Gastrocnemius medialis (tissue), 4 donors: ENCODE measurements at regions not wholly inside any gene's neighbourhood (a gene's known extent, or its start where the extent isn't known, plus 50 kb on each side); places are given as distances from the start of the nearest gene placed in this dataset.
"Not testable (repeated sequence)": the region's sequence is repeated elsewhere in the genome, so short reads cannot be mapped to it uniquely, and the experiment has no call there.

Experiments used
- ATAC-seq, 2 donors: fragments of 150-250 bp; one replicate each; pipeline ENCODE4 v1.9.1; 2016
- DNase-seq, 2 donors: peaks; one replicate each; pipeline ENCODE4 v3.0.0-alpha.2; 2019
- H3K27ac ChIP-seq, 4 donors: fragments of 200-600 bp; sonication (generic); 1 replicate in 1 of 4; 2 replicates in 3 of 4; pipeline ENCODE4 v1.5.1; 2016 to 2018; ENCODE audit warnings: mild to moderate bottlenecking in 2 of 4, moderate library complexity in 1 of 4
- H3K27me3 ChIP-seq, 3 donors: fragments of 200-600 bp; sonication (generic) in 2 of 3; 1 replicate in 1 of 3; 2 replicates in 2 of 3; pipeline versions ENCODE4 v1.5.1 to v1.6.0; 2016 to 2019; ENCODE audit warnings: mild to moderate bottlenecking in 1 of 3, moderate library complexity in 1 of 3
- H3K36me3 ChIP-seq, 2 donors: fragments of 200-600 bp; sonication (generic) in 1 of 2; one replicate each; pipeline ENCODE4 v1.5.1; 2017 to 2018
- H3K4me1 ChIP-seq, 2 donors: fragments of 200-600 bp; sonication (generic) in 1 of 2; one replicate each; pipeline ENCODE4 v1.5.1; 2016 to 2017; ENCODE audit warnings: mild to moderate bottlenecking in 2 of 2
- H3K4me3 ChIP-seq, 4 donors: fragments of 200-600 bp; sonication (generic) in 3 of 4; 1 replicate in 1 of 4; 2 replicates in 3 of 4; pipeline ENCODE4 v1.5.1; 2016 to 2019; ENCODE audit warnings: mild to moderate bottlenecking in 2 of 4
- H3K9me3 ChIP-seq, 3 donors: fragments of 200-600 bp; sonication (generic) in 2 of 3; 1 replicate in 1 of 3; 2 replicates in 2 of 3; pipeline ENCODE4 v1.5.1; 2016 to 2019
- CTCF ChIP-seq, 5 experiments: fragments of 450-650 bp in 3 of 5; fragments of 200-600 bp in 2 of 5; sonication (generic) in 2 of 5; IDR thresholded peaks in 4 of 5; conservative IDR thresholded peaks in 1 of 5; 1 replicate in 4 of 5; 2 replicates in 1 of 5; pipeline ENCODE4 v1.5.1; 2016 to 2019; ENCODE audit warnings: antibody characterized with exemption in 5 of 5, mild to moderate bottlenecking in 3 of 5, moderate library complexity in 3 of 5
- POLR2A ChIP-seq, 2 donors: fragments of 450-650 bp; IDR thresholded peaks; one replicate each; pipeline ENCODE4 v1.6.1; 2017; ENCODE audit warnings: antibody characterized with exemption in 2 of 2, mild to moderate bottlenecking in 2 of 2, moderate library complexity in 2 of 2
- in situ Hi-C, 4 donors: fragments of 200-750 bp; cut with MboI; loops; one replicate each; pipeline versions ENCODE4 v1.15.0 to v1.8.0; 2017; ENCODE audit warnings: low sequenced_read_pairs in 4 of 4
- intact Hi-C: fragments of 100-400 bp; cut with DNase I; formaldehyde crosslinking; loops from one replicate; pipeline ENCODE4 v1.15.1; 2023; ENCODE audit warnings: low total_unique reads

- Histone ChIP-seq H3K36me3 (no peaks in the 10 kb centered on the region), H3K4me3 (no peak overlapping the region), H3K27me3 (no peaks in the 10 kb centered on the region), H3K9me3 (no peaks in the 10 kb centered on the region), H3K27ac (no peak overlapping the region), H3K4me1 (no peaks in the 10 kb centered on the region)
- TF ChIP-seq CTCF (IDR thresholded peaks at IDR 0.05 in 4 of 5, conservative IDR thresholded peaks at IDR 0.05 in 1 of 5) (no peak), POLR2A (IDR thresholded peaks at IDR 0.05) (no peak)
- ATAC-seq (no peak), DNase-seq (no peak)
- intact Hi-C loops (loop anchor here (10.0 kb wide), 1 partner anchor 262 kb away; no protein-coding TSS in a partner anchor), in situ Hi-C loops (loop anchor here in 2 of 4 donors (10.0 kb wide), 2 partner anchors 172 to 262 kb away; no protein-coding TSS in a partner anchor)
These were observed 339.8 kb downstream of the EMP1 start for GRCh38 chr12:13536219-13536910.

GRCh38 chr12:13534645-13535398 lies 338.3 kb downstream of the EMP1 start:
- no peak for TF ChIP-seq POLR2A (IDR thresholded peaks at IDR 0.05)
- TF ChIP-seq CTCF (IDR thresholded peaks at IDR 0.05 in 4 of 5, conservative IDR thresholded peaks at IDR 0.05 in 1 of 5): peak; percentile 55 to 75 (median 64)
- intact Hi-C loops (loop anchor here (2.0 to 10.0 kb wide), 2 partner anchors 172 to 260 kb away; no protein-coding TSS in a partner anchor), in situ Hi-C loops (loop anchor here in 2 of 4 donors (10.0 kb wide), 2 partner anchors 170 to 260 kb away; no protein-coding TSS in a partner anchor)
- DNase-seq: peak in 1 of 2 donors; percentile 24
- Histone ChIP-seq H3K9me3 (no peaks in the 10 kb centered on the region), H3K36me3 (no peaks in the 10 kb centered on the region), H3K27me3 (no peaks in the 10 kb centered on the region), H3K27ac (no peak overlapping the region), H3K4me3 (peak overlapping the region in 1 of 4 donors; percentile 15), H3K4me1 (no peaks in the 10 kb centered on the region)
- ATAC-seq: no peak

- no peaks in the 10 kb centered on the region for H3K27me3 ChIP-seq
- peak overlapping the region in 1 of 4 donors; percentile 15 for H3K4me3 ChIP-seq
- TF ChIP-seq CTCF (IDR thresholded peaks at IDR 0.05 in 4 of 5, conservative IDR thresholded peaks at IDR 0.05 in 1 of 5): no peak
- TF ChIP-seq POLR2A (IDR thresholded peaks at IDR 0.05): no peak
- in situ Hi-C loops (loop anchor here in 2 of 4 donors (10.0 kb wide), 2 partner anchors 169 to 259 kb away; no protein-coding TSS in a partner anchor), intact Hi-C loops (loop anchor here (2.0 to 10.0 kb wide), 2 partner anchors 171 to 259 kb away; no protein-coding TSS in a partner anchor)
- H3K9me3 ChIP-seq: no peaks in the 10 kb centered on the region
- no peaks in the 10 kb centered on the region for H3K4me1 ChIP-seq
- H3K27ac ChIP-seq: no peak overlapping the region
- ATAC-seq (no peak), DNase-seq (no peak)
- H3K36me3 ChIP-seq: no peaks in the 10 kb centered on the region
These were observed 337.7 kb downstream of the EMP1 start for GRCh38 chr12:13534242-13534641.

- in situ Hi-C loops (loop anchor here in 2 of 4 donors (10.0 kb wide), 2 partner anchors 166 to 256 kb away; no protein-coding TSS in a partner anchor), intact Hi-C loops (loop anchor here (10.0 kb wide), 1 partner anchor 256 kb away; no protein-coding TSS in a partner anchor)
- H3K27ac ChIP-seq: no peak overlapping the region
- H3K9me3 ChIP-seq: no peaks in the 10 kb centered on the region
- no peaks in the 10 kb centered on the region for H3K36me3 ChIP-seq
- no peak overlapping the region for H3K4me3 ChIP-seq
- ATAC-seq (no peak), DNase-seq (no peak)
- no peaks in the 10 kb centered on the region for H3K27me3 ChIP-seq
- TF ChIP-seq CTCF (IDR thresholded peaks at IDR 0.05 in 4 of 5, conservative IDR thresholded peaks at IDR 0.05 in 1 of 5): no peak
- no peak for TF ChIP-seq POLR2A (IDR thresholded peaks at IDR 0.05)
- no peaks in the 10 kb centered on the region for H3K4me1 ChIP-seq
These were observed 334.4 kb downstream of the EMP1 start for GRCh38 chr12:13530966-13531365.

- H3K27me3 ChIP-seq, H3K9me3 ChIP-seq, intact Hi-C loops, H3K27ac ChIP-seq, H3K4me3 ChIP-seq, DNase-seq, H3K4me1 ChIP-seq, in situ Hi-C loops, ATAC-seq, H3K36me3 ChIP-seq: not testable (repeated sequence)
These were observed 329.8 kb downstream of the EMP1 start for GRCh38 chr12:13526185-13526921.
